ENCODE measurements at regions not wholly inside any gene's neighbourhood (a gene's known extent, or its start where the extent isn't known, plus 50 kb on each side); places are given as distances from the start of the nearest gene placed in this dataset.

DNA sequence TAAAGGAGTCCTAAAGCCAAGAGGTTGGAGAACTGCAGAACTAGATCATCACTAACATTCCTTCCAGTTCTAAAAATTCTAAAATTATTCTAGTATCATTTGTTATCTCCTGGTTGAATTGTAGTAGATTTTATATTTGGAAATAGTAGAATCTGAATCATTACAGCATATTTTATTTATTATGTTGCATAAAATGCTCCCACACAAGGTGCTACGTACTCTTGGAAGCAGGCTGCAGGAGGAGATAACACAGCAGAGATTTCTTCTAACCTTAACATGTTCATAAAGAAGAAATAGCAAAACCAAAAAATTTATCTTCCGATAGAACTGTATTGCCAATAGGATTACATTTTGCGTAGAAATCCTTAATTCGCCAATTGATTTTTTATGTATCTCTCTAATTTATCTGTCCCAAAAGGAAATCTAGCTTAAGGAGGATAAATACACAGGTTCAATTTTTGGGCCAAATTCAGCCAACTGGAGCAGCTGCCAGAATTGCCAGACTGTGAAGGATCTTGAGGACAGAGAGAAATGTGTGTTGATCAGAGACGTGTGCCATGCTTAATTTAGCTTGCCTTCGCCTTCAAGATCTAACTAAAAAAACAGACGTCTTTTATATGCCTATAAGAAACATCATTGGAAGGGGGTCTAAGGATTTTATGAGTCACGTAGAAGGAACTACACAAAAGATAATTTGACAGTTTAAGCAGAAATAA is 134.4 kb upstream of the MITF start:
- H3K4me3 ChIP-seq (ENCODE audit: low read depth, low read length): no peak overlapping the region
- peaks cover 15% of the 10 kb centered on the region; the same call in 1 of the 2 replicates for H3K9me3 ChIP-seq (ENCODE audit: control insufficient read depth, insufficient read depth, low read depth, low read length)
- no peaks in the 10 kb centered on the region for H3K27me3 ChIP-seq (ENCODE audit: control insufficient read depth, insufficient read depth, low read length)
- H3K27ac ChIP-seq (ENCODE audit: low read depth, low read length): no peak overlapping the region
- H3K4me1 ChIP-seq (ENCODE audit: control insufficient read depth, insufficient read depth, low read length): no peaks in the 10 kb centered on the region
- no peaks in the 10 kb centered on the region for H3K36me3 ChIP-seq (ENCODE audit: control insufficient read depth, insufficient read depth, low read length)
- no peak overlapping the region for H3K9ac ChIP-seq (ENCODE audit: low read length)

DNA sequence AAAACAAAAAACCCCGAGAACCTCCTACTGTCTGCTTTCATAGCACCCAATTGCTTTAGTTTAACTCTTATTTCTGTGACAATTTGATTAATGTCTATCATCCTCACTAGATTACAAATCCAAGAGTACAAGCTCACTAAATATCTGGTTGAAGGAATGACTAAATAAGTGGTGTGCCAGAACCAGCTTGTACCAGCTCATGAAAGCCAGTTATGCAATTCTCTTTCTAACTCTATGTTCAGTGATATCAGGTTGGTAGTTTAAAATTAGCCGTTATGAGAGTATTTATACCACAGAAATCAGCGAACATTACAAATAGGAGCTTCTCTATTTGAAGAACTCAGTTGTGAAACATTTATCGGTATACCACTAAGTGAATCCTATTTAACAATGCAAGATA is 137.2 kb upstream of the MITF start:
- Histone ChIP-seq H3K27ac (ENCODE audit: low read depth, low read length) (no peak overlapping the region), H3K27me3 (ENCODE audit: control insufficient read depth, insufficient read depth, low read length) (no peaks in the 10 kb centered on the region), H3K9ac (ENCODE audit: low read length) (no peak overlapping the region), H3K9me3 (ENCODE audit: control insufficient read depth, insufficient read depth, low read depth, low read length) (peaks cover 8% of the 10 kb centered on the region; the same call in 1 of the 2 replicates), H3K4me1 (ENCODE audit: control insufficient read depth, insufficient read depth, low read length) (no peaks in the 10 kb centered on the region), H3K4me3 (ENCODE audit: low read depth, low read length) (no peak overlapping the region), H3K36me3 (ENCODE audit: control insufficient read depth, insufficient read depth, low read length) (no peaks in the 10 kb centered on the region)

DNA sequence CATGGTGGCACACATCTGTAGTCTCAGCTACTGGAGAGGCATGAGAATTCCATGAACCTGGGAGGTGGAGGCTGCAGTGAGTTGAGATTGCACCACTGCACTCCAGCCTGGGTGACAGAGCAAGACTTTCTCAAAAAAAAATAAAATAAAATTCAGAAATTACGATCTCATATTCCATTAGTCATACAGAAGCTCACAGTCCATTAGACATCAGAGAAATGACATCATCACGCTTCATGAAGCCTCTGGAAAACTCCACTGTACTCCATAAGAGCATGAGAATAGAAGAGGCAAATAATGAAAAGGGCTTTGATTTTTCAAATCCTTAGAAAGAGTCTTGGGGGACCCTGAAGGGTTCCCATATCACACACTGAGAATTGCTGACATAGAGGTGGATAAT is 145.0 kb upstream of the MITF start:
- Histone ChIP-seq H3K36me3 (ENCODE audit: control insufficient read depth, insufficient read depth, low read length) (no peaks in the 10 kb centered on the region), H3K9ac (ENCODE audit: low read length) (no peak overlapping the region), H3K4me3 (ENCODE audit: low read depth, low read length) (no peak overlapping the region), H3K27ac (ENCODE audit: low read depth, low read length) (no peak overlapping the region), H3K27me3 (ENCODE audit: control insufficient read depth, insufficient read depth, low read length) (no peaks in the 10 kb centered on the region), H3K4me1 (ENCODE audit: control insufficient read depth, insufficient read depth, low read length) (no peaks in the 10 kb centered on the region), H3K9me3 (ENCODE audit: control insufficient read depth, insufficient read depth, low read depth, low read length) (no peaks in the 10 kb centered on the region)

DNA sequence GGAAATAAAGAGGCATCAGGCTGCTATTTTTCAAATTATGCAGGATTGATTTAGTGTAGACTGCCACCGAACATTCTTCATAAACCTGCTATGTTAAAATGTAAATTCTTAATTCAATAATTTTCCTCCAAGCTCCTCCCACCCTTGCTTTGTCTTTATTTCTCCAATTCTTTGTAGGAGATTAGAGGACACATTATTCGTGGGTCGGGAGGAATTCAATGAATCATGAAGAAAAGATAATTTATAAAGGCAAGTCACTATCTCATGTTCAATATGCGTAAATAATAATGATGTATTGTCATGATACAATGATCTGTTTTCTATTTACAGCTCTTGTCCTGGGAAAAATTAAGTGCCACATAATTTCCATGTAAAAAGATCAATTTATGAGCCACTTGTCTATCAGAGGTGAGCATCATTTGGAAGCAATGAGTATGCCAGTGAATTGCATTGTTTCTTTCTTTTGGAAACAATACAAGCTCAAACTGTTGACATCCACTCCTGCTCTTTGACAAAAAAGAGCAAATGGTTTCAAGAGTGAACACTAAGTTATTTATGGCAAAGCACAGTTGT is 148.0 kb upstream of the MITF start:
- Histone ChIP-seq H3K9me3 (ENCODE audit: control insufficient read depth, insufficient read depth, low read depth, low read length) (peaks cover 5% of the 10 kb centered on the region), H3K4me1 (ENCODE audit: control insufficient read depth, insufficient read depth, low read length) (no peaks in the 10 kb centered on the region), H3K27me3 (ENCODE audit: control insufficient read depth, insufficient read depth, low read length) (no peaks in the 10 kb centered on the region), H3K9ac (ENCODE audit: low read length) (no peak overlapping the region), H3K27ac (ENCODE audit: low read depth, low read length) (no peak overlapping the region), H3K4me3 (ENCODE audit: low read depth, low read length) (no peak overlapping the region), H3K36me3 (ENCODE audit: control insufficient read depth, insufficient read depth, low read length) (no peaks in the 10 kb centered on the region)

DNA sequence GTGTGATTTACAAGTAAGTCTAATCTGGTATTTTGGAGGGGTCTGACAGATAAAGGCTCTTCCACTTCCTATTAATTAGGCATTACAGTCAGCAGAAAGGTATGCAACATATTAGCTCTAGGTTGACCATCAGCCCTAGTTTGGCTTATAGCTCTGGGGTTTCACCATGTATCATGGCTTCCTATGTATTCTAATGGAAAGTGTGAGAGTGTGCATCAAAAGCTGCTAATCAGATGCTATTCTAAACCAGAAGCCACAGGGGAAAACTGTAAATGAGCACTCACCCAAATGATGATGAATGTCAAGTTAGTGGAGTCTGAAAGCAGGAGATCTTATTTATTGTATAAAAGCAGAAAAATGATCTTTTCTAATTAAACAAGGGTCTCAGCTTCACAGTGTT is 149.2 kb upstream of the MITF start:
- H3K27ac ChIP-seq (ENCODE audit: low read depth, low read length): no peak overlapping the region
- H3K36me3 ChIP-seq (ENCODE audit: control insufficient read depth, insufficient read depth, low read length): no peaks in the 10 kb centered on the region
- no peak overlapping the region for H3K9ac ChIP-seq (ENCODE audit: low read length)
- no peak overlapping the region for H3K4me3 ChIP-seq (ENCODE audit: low read depth, low read length)
- no peaks in the 10 kb centered on the region for H3K27me3 ChIP-seq (ENCODE audit: control insufficient read depth, insufficient read depth, low read length)
- H3K4me1 ChIP-seq (ENCODE audit: control insufficient read depth, insufficient read depth, low read length): no peaks in the 10 kb centered on the region
- H3K9me3 ChIP-seq (ENCODE audit: control insufficient read depth, insufficient read depth, low read depth, low read length): peaks cover 5% of the 10 kb centered on the region

DNA sequence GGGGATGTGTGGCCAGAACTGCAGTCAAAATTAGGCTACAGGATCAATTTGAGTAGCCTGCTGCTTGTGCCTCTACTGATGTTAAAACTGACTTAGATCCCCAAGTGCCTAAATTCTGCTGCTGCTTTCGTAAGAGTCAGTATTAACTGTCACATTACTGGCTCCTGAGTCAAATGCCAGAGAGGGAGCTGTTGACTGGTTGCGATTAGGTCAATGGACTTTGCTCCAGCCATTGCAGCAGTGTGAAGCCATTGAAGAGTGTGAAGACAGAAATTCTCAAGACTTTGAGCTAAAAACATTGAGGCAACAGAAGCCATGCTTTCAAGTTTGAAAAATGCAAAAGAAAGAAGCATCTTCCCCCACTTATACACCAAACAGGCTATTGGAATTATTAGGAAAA is 151.1 kb upstream of the MITF start:
- Histone ChIP-seq H3K9me3 (ENCODE audit: control insufficient read depth, insufficient read depth, low read depth, low read length) (peaks cover 5% of the 10 kb centered on the region), H3K36me3 (ENCODE audit: control insufficient read depth, insufficient read depth, low read length) (no peaks in the 10 kb centered on the region), H3K4me1 (ENCODE audit: control insufficient read depth, insufficient read depth, low read length) (no peaks in the 10 kb centered on the region), H3K4me3 (ENCODE audit: low read depth, low read length) (no peak overlapping the region), H3K27ac (ENCODE audit: low read depth, low read length) (no peak overlapping the region), H3K9ac (ENCODE audit: low read length) (no peak overlapping the region), H3K27me3 (ENCODE audit: control insufficient read depth, insufficient read depth, low read length) (no peaks in the 10 kb centered on the region)

DNA sequence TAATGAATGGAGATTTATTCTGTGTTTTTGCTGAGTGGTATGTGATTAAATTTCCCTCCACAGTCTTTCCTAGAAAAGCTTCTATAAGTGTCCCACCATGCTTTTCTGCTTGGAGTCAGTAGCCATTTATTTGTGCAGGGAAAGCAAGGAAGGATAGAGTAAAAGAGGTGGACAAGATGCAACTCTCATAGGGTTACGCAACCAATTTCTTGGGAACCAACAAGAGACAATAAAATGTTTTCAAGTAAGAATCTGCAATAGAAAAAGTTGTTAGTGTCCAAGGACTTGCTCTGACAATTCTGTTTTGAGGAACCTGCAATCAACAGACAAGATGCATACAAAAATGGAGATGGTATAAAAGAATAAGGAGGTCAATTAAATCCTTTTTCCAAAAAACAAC is 153.8 kb upstream of the MITF start:
- no peaks in the 10 kb centered on the region for H3K4me1 ChIP-seq (ENCODE audit: control insufficient read depth, insufficient read depth, low read length)
- no peak overlapping the region for H3K27ac ChIP-seq (ENCODE audit: low read depth, low read length)
- H3K9ac ChIP-seq (ENCODE audit: low read length): no peak overlapping the region
- H3K27me3 ChIP-seq (ENCODE audit: control insufficient read depth, insufficient read depth, low read length): no peaks in the 10 kb centered on the region
- no peaks in the 10 kb centered on the region for H3K36me3 ChIP-seq (ENCODE audit: control insufficient read depth, insufficient read depth, low read length)
- H3K9me3 ChIP-seq (ENCODE audit: control insufficient read depth, insufficient read depth, low read depth, low read length): peaks cover 5% of the 10 kb centered on the region
- no peak overlapping the region for H3K4me3 ChIP-seq (ENCODE audit: low read depth, low read length)

DNA sequence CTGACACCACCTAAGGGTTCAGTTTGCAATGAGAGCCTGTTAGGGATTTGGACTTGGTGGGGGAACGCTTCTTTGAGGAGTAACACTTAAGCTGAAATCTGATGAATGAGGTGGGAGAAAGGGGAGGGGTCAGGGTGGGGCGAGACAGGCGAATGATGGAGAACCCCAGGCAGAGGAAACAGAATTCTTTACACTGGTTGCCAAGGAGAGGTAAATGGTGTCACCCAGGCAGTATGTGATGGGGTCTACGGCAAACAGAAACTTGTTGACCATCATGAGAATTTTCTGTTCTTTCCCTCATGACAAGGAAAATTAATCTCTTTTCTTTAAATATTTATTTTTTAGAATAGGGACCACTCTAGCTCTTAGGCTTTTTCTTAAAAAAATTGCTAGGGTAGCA is 157.2 kb upstream of the MITF start:
- no peak overlapping the region for H3K4me3 ChIP-seq (ENCODE audit: low read depth, low read length)
- H3K4me1 ChIP-seq (ENCODE audit: control insufficient read depth, insufficient read depth, low read length): no peaks in the 10 kb centered on the region
- H3K36me3 ChIP-seq (ENCODE audit: control insufficient read depth, insufficient read depth, low read length): no peaks in the 10 kb centered on the region
- H3K27me3 ChIP-seq (ENCODE audit: control insufficient read depth, insufficient read depth, low read length): no peaks in the 10 kb centered on the region
- H3K9ac ChIP-seq (ENCODE audit: low read length): no peak overlapping the region
- no peaks in the 10 kb centered on the region for H3K9me3 ChIP-seq (ENCODE audit: control insufficient read depth, insufficient read depth, low read depth, low read length)
- H3K27ac ChIP-seq (ENCODE audit: low read depth, low read length): no peak overlapping the region

DNA sequence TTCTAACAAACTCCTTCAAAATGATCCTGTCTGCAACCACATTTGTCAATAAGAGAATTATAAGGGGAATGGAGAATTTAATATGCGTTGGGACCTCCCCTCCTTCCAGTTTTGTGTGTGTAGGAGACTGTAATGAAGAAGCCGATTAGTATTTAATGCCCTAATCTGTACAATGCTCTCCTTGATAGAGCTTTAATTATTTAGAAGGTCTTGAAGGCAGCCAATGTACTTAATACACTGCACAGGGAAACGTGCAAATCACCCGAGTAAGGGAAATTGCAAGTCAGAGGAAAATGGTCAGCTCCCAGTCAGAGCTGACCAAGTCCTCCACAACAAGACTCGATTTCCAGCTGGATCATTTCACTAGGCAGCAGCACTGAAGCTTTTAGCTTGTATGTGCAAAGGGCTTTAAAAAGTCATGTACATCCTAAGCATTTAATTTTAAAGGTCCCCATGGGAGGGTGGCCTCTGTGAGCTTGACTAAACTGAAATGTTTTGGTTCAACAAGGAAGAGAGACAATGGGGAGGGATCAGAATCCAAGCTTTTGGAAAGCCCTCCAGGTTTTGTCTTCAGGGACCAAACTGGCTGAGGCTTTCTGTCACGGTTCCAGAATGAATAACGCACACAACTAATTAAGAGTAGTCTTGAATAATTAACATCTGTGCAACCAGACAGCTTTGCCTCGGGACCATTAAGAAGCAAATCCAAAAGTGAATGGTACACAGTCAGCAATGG is 159.8 kb upstream of the MITF start:
- Histone ChIP-seq H3K27ac (ENCODE audit: low read depth, low read length) (no peak overlapping the region), H3K36me3 (ENCODE audit: control insufficient read depth, insufficient read depth, low read length) (no peaks in the 10 kb centered on the region), H3K9me3 (ENCODE audit: control insufficient read depth, insufficient read depth, low read depth, low read length) (no peaks in the 10 kb centered on the region), H3K27me3 (ENCODE audit: control insufficient read depth, insufficient read depth, low read length) (no peaks in the 10 kb centered on the region), H3K4me1 (ENCODE audit: control insufficient read depth, insufficient read depth, low read length) (no peaks in the 10 kb centered on the region), H3K4me3 (ENCODE audit: low read depth, low read length) (no peak overlapping the region), H3K9ac (ENCODE audit: low read length) (no peak overlapping the region)

DNA sequence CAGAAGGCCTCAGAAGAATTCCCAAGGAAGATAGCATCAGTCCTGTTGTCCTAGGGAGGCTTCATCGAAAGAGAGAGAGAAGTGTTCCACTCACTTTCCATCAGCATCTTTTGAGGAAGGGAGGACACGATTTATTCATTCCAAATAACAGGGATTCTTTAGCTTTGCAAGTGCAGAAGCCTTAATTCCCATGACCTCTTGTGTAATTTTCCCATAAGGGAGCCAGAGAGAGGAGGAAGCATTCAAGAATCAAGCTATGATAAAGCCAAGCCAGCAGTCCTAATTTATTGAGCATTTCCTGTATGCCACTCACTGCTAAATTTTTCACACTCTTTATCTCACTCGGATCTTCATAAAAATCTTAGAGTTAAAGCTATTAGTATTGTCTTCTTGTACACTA is 169.7 kb upstream of the MITF start:
- H3K4me3 ChIP-seq (ENCODE audit: low read depth, low read length): no peak overlapping the region
- no peaks in the 10 kb centered on the region for H3K36me3 ChIP-seq (ENCODE audit: control insufficient read depth, insufficient read depth, low read length)
- H3K4me1 ChIP-seq (ENCODE audit: control insufficient read depth, insufficient read depth, low read length): no peaks in the 10 kb centered on the region

DNA sequence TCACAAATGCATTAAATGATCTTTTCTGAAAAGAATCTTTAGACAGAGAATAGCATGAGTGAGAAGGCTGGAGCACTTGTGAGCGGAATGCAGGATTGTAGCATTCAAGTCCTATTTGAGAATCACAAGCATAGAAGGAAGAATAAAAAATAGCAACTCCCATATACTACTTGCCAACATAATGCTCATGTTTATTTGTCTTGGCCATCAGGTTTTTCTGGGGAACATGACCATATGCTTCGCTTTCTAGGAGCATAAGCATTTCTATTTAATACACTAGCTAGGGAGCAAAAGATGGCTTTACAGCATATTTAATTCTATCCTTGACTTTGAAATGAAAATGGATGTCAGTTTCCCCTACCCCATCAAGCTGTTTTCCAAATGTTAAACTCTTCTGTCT is 170.3 kb upstream of the MITF start:
- Histone ChIP-seq H3K4me3 (ENCODE audit: low read depth, low read length) (no peak overlapping the region), H3K27me3 (ENCODE audit: control insufficient read depth, insufficient read depth, low read length) (no peaks in the 10 kb centered on the region), H3K27ac (ENCODE audit: low read depth, low read length) (no peak overlapping the region), H3K9me3 (ENCODE audit: control insufficient read depth, insufficient read depth, low read depth, low read length) (no peaks in the 10 kb centered on the region), H3K9ac (ENCODE audit: low read length) (no peak overlapping the region), H3K36me3 (ENCODE audit: control insufficient read depth, insufficient read depth, low read length) (no peaks in the 10 kb centered on the region), H3K4me1 (ENCODE audit: control insufficient read depth, insufficient read depth, low read length) (no peaks in the 10 kb centered on the region)

More for the DNA sequence above, 169.7 kb upstream of the MITF start:
- Histone ChIP-seq H3K27me3 (ENCODE audit: control insufficient read depth, insufficient read depth, low read length) (no peaks in the 10 kb centered on the region), H3K27ac (ENCODE audit: low read depth, low read length) (no peak overlapping the region), H3K9ac (ENCODE audit: low read length) (no peak overlapping the region), H3K9me3 (ENCODE audit: control insufficient read depth, insufficient read depth, low read depth, low read length) (no peaks in the 10 kb centered on the region)
